ENCODE measurements at regions not wholly inside any gene's neighbourhood (a gene's known extent, or its start where the extent isn't known, plus 50 kb on each side); places are given as distances from the start of the nearest gene placed in this dataset.

GRCh38 chr7:35581605-35582210, 113.2 kb downstream of the HERPUD2 start:
- peaks cover 7% of the 10 kb centered on the region; the same call in 1 of the 2 replicates for H3K4me1 ChIP-seq
- CTCF ChIA-PET: no interaction called here
- Mint-ChIP-seq H3K9me3 (ENCODE audit: unreplicated experiment) (no peaks in the 10 kb centered on the region), H3K27ac (ENCODE audit: unreplicated experiment) (no peak overlapping the region), H3K4me1 (ENCODE audit: low read depth, unreplicated experiment) (peaks cover 20% of the 10 kb centered on the region), H3K27me3 (ENCODE audit: insufficient read depth, unreplicated experiment) (peaks cover 5% of the 10 kb centered on the region), H3K4me3 (ENCODE audit: unreplicated experiment) (no peak overlapping the region), H3K36me3 (ENCODE audit: insufficient read depth, unreplicated experiment) (no peaks in the 10 kb centered on the region)
- no peak for TF ChIP-seq CTCF (IDR thresholded peaks at IDR 0.05; ENCODE audit: insufficient read depth in 1 of 2, low read depth in 1 of 2, low read length in 1 of 2, severe bottlenecking in 1 of 2, unreplicated experiment in 1 of 2)
- no peaks in the 10 kb centered on the region for H3K27me3 ChIP-seq (replicated peaks; ENCODE audit: control insufficient read depth, insufficient read depth, low read length)
- H3K4me3 ChIP-seq (ENCODE audit: low read depth, low read length): no peak overlapping the region
- intact Hi-C loops (cut with micrococcal nuclease; ENCODE audit: unreplicated experiment): no loop called here
- DNase-seq: no peak
- no peaks in the 10 kb centered on the region for H3K9me3 ChIP-seq
- no TSS peak for BruUV-seq (replicated peaks)
- H3K36me3 ChIP-seq (ENCODE audit: control insufficient read depth, insufficient read depth, low read length): no peaks in the 10 kb centered on the region
- POLR2A ChIA-PET: no interaction called here

- no peak for TF ChIP-seq CTCF (IDR thresholded peaks at IDR 0.05; ENCODE audit: insufficient read depth in 1 of 2, low read depth in 1 of 2, low read length in 1 of 2, severe bottlenecking in 1 of 2, unreplicated experiment in 1 of 2)
- peaks cover 9% of the 10 kb centered on the region for H3K4me1 Mint-ChIP-seq (ENCODE audit: low read depth, unreplicated experiment)
- H3K36me3 Mint-ChIP-seq (ENCODE audit: insufficient read depth, unreplicated experiment): no peaks in the 10 kb centered on the region
- H3K27me3 Mint-ChIP-seq (ENCODE audit: insufficient read depth, unreplicated experiment): peaks cover 8% of the 10 kb centered on the region
- H3K9me3 Mint-ChIP-seq (ENCODE audit: unreplicated experiment): no peaks in the 10 kb centered on the region
- POLR2A ChIA-PET: no interaction called here
- no peak overlapping the region for H3K4me3 Mint-ChIP-seq (ENCODE audit: unreplicated experiment)
- intact Hi-C loops (cut with micrococcal nuclease; ENCODE audit: unreplicated experiment): no loop called here
- no peaks in the 10 kb centered on the region for H3K36me3 ChIP-seq (ENCODE audit: control insufficient read depth, insufficient read depth, low read length)
- no peak overlapping the region for H3K27ac Mint-ChIP-seq (ENCODE audit: unreplicated experiment)
- CTCF ChIA-PET: no interaction called here
- no peaks in the 10 kb centered on the region for H3K4me1 ChIP-seq
- H3K4me3 ChIP-seq (ENCODE audit: low read depth, low read length): no peak overlapping the region
- no TSS peak for BruUV-seq (replicated peaks)
- H3K27me3 ChIP-seq (replicated peaks; ENCODE audit: control insufficient read depth, insufficient read depth, low read length): no peaks in the 10 kb centered on the region; the same call in 1 of the 2 replicates
- H3K9me3 ChIP-seq: no peaks in the 10 kb centered on the region
- DNase-seq: no peak
Measured at GRCh38 chr7:35576031-35576573, 118.8 kb downstream of the HERPUD2 start.

- H3K27me3 ChIP-seq (replicated peaks; ENCODE audit: control insufficient read depth, insufficient read depth, low read length): no peaks in the 10 kb centered on the region; the same call in 1 of the 2 replicates
- POLR2A ChIA-PET: no interaction called here
Measured at GRCh38 chr7:35571611-35572240, 123.2 kb downstream of the HERPUD2 start.

More at GRCh38 chr7:35571611-35572240, 123.2 kb downstream of the HERPUD2 start:
- BruUV-seq (replicated peaks): no TSS peak
- no peaks in the 10 kb centered on the region for H3K36me3 Mint-ChIP-seq (ENCODE audit: insufficient read depth, unreplicated experiment)
- no peak for TF ChIP-seq CTCF (IDR thresholded peaks at IDR 0.05; ENCODE audit: insufficient read depth in 1 of 2, low read depth in 1 of 2, low read length in 1 of 2, severe bottlenecking in 1 of 2, unreplicated experiment in 1 of 2)
- CTCF ChIA-PET: no interaction called here
- no peak for DNase-seq
- Histone ChIP-seq H3K36me3 (ENCODE audit: control insufficient read depth, insufficient read depth, low read length) (no peaks in the 10 kb centered on the region), H3K9me3 (no peaks in the 10 kb centered on the region), H3K4me1 (no peaks in the 10 kb centered on the region), H3K4me3 (ENCODE audit: low read depth, low read length) (no peak overlapping the region)
- no peaks in the 10 kb centered on the region for H3K4me1 Mint-ChIP-seq (ENCODE audit: low read depth, unreplicated experiment)
- intact Hi-C loops (cut with micrococcal nuclease; ENCODE audit: unreplicated experiment): no loop called here
- peaks cover 11% of the 10 kb centered on the region for H3K27me3 Mint-ChIP-seq (ENCODE audit: insufficient read depth, unreplicated experiment)
- H3K9me3 Mint-ChIP-seq (ENCODE audit: unreplicated experiment): no peaks in the 10 kb centered on the region
- no peak overlapping the region for H3K4me3 Mint-ChIP-seq (ENCODE audit: unreplicated experiment)
- H3K27ac Mint-ChIP-seq (ENCODE audit: unreplicated experiment): no peak overlapping the region
